ENCODE measurements at regions not wholly inside any gene's neighbourhood (a gene's known extent, or its start where the extent isn't known, plus 50 kb on each side); places are given as distances from the start of the nearest gene placed in this dataset.

DNA sequence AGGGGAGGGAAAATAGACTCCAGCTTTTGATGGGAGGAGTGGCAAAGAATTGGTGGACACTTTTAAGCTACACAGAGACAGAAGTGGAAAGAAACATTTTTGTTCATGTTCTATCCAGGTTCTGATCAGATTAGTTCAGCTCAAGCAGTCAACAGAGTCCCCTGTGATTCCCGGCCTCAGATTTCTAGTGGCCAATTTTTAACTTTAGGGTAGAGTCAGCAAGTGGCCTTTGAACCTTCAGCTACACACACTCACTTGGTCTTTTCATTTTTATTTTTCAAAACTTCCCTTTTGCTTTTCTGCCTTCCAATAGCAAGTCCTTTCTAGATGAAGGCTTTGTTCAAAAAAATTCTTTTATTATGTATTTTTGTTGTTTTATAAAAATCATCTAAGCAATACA, 169.2 kb upstream of the RPS6KA3 start:
- TF ChIP-seq, protein P1, sequence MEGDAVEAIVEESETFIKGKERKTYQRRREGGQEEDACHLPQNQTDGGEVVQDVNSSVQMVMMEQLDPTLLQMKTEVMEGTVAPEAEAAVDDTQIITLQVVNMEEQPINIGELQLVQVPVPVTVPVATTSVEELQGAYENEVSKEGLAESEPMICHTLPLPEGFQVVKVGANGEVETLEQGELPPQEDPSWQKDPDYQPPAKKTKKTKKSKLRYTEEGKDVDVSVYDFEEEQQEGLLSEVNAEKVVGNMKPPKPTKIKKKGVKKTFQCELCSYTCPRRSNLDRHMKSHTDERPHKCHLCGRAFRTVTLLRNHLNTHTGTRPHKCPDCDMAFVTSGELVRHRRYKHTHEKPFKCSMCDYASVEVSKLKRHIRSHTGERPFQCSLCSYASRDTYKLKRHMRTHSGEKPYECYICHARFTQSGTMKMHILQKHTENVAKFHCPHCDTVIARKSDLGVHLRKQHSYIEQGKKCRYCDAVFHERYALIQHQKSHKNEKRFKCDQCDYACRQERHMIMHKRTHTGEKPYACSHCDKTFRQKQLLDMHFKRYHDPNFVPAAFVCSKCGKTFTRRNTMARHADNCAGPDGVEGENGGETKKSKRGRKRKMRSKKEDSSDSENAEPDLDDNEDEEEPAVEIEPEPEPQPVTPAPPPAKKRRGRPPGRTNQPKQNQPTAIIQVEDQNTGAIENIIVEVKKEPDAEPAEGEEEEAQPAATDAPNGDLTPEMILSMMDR (IDR thresholded peaks at IDR 0.05; ENCODE audit: low read depth, low read length): no peak
- Histone ChIP-seq H3K9me3 (no peaks in the 10 kb centered on the region), H3K27me3 (no peaks in the 10 kb centered on the region), H3K4me1 (no peaks in the 10 kb centered on the region), H3K36me3 (no peaks in the 10 kb centered on the region), H3K4me3 (ENCODE audit: low read depth, low read length) (no peak overlapping the region)
- no peak for DNase-seq

DNA sequence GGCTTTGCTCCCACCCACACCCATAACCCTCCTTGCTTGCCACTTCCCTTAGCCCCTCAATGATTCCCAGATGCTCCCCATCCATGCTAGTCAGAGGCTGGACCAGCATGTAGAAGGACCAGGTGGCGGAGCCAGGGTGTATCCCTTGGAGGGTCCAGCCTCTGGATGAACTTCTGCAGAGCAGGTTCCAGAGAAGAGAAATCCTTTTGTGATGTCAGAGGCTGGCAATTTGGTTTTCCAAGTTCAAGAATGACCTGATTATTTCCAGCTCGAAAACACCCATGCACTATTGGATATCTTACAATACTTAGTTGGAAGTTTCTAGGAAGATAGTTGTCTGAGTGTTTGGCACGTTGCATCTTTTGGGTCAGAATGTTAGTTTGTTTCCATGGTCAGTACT, 168.3 kb upstream of the RPS6KA3 start:
- no peaks in the 10 kb centered on the region for H3K9me3 ChIP-seq
- no peak overlapping the region for H3K4me3 ChIP-seq (ENCODE audit: low read depth, low read length)
- no peak for DNase-seq
- H3K36me3 ChIP-seq: no peaks in the 10 kb centered on the region
- no peaks in the 10 kb centered on the region for H3K27me3 ChIP-seq
- H3K4me1 ChIP-seq: no peaks in the 10 kb centered on the region
- TF ChIP-seq, protein P1 (IDR thresholded peaks at IDR 0.05; ENCODE audit: low read depth, low read length): no peak

DNA sequence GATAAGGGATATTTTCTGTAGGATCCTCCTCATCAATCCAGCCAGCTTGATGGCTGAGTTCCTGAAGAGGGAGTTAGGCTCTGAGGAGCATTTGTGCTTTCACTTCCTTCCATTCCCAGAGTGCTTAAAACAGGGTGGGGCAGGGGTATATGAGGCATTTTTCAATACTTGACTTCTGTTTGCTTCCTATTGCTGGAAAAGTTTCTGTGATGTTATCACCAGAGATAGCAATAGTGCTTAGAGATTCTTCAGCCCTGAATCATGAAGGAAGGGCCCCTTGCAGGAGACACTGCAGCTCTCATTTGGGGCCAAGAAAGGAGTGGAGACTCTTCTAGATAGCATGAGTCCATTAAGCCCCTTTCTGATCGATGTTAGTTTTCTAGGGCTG, 166.7 kb upstream of the RPS6KA3 start:
- no peaks in the 10 kb centered on the region for H3K36me3 ChIP-seq
- H3K4me3 ChIP-seq (ENCODE audit: low read depth, low read length): no peak overlapping the region
- TF ChIP-seq, protein P1 (IDR thresholded peaks at IDR 0.05; ENCODE audit: low read depth, low read length): no peak
- DNase-seq: no peak
- no peaks in the 10 kb centered on the region for H3K9me3 ChIP-seq
- H3K27me3 ChIP-seq: no peaks in the 10 kb centered on the region
- H3K4me1 ChIP-seq: no peaks in the 10 kb centered on the region

DNA sequence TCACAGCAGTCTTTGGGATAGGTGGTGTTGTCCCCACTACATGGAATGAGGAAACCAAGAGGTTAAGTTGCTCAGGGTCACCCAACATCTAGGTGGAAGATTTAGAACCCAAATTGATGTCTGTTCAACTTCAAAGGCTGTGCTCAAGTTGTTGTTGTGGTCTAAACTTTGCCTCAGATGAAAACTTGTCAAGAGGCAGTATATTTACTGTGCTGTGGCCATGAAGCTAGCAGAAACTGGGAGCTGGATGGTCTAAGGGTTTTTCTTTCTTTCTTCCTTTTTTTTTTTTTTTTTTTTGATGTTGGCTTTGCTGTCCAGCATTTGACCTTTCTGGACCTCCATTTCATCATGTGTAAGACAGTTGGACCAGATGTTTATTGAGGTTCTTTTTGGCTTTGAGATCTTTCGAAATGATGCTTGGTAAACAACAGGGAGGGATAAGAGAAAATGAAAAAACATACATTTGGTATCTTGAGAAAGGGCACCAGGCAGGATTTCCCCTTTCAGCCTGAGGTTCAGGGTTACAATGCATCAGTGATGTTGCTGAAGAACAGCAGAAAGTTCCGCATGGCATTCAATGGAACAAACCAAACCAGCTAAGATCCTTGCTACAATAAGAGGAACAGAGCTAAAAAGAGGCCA, 166.2 kb upstream of the RPS6KA3 start:
- TF ChIP-seq, protein P1 (IDR thresholded peaks at IDR 0.05; ENCODE audit: low read depth, low read length): no peak
- Histone ChIP-seq H3K9me3 (no peaks in the 10 kb centered on the region), H3K4me1 (no peaks in the 10 kb centered on the region), H3K36me3 (no peaks in the 10 kb centered on the region), H3K4me3 (ENCODE audit: low read depth, low read length) (no peak overlapping the region), H3K27me3 (no peaks in the 10 kb centered on the region)
- DNase-seq: no peak

DNA sequence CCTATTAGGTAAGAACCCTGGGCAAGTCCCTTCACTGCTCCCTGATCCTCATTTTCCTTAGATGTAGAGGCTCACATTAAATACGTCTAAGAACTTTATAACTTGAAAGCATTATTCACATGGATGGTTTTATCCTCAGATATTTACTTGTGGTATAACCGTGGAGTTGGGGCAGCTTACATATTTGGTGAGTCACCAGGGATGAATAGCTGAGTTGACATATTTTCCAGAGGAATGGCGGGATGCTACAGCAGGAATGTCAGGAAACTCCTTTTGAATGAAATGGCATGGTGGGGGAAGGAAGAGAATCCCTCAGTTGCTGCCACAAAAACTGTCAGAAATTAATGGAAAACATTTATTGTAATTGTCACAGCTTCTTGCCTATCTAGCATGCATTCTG, 165.3 kb upstream of the RPS6KA3 start:
- H3K4me1 ChIP-seq: no peaks in the 10 kb centered on the region
- no peak overlapping the region for H3K4me3 ChIP-seq (ENCODE audit: low read depth, low read length)
- no peak for DNase-seq
- no peaks in the 10 kb centered on the region for H3K36me3 ChIP-seq
- H3K27me3 ChIP-seq: no peaks in the 10 kb centered on the region
- no peaks in the 10 kb centered on the region for H3K9me3 ChIP-seq
- TF ChIP-seq, protein P1 (IDR thresholded peaks at IDR 0.05; ENCODE audit: low read depth, low read length): no peak

DNA sequence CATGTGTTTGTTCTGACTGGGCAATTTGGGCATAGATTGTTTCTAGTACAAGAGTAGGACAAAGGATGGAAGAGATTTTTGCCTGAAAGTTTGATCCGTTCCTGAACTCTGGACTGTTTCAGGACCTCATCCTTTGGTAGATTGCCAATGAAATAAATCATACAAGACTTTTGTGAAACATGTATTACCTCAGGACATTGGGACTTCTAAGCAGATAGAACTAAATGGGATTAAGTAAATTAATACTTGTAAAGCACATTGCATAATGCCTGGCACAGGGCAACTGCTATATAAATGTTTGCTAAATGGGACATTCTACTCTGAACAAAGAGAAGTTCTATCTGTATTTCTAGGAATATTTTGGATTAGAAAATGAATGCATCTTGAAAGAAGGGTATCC, 164.8 kb upstream of the RPS6KA3 start:
- Histone ChIP-seq H3K9me3 (no peaks in the 10 kb centered on the region), H3K36me3 (no peaks in the 10 kb centered on the region), H3K4me1 (no peaks in the 10 kb centered on the region), H3K4me3 (ENCODE audit: low read depth, low read length) (no peak overlapping the region), H3K27me3 (no peaks in the 10 kb centered on the region)
- no peak for DNase-seq
- TF ChIP-seq, protein P1 (IDR thresholded peaks at IDR 0.05; ENCODE audit: low read depth, low read length): no peak
